Heart left ventricle (tissue), 16 donors: ENCODE measurements at regions not wholly inside any gene's neighbourhood (a gene's known extent, or its start where the extent isn't known, plus 50 kb on each side); places are given as distances from the start of the nearest gene placed in this dataset.
A peak's percentile ranks its signal among the peaks of the same experiment; 100 is the strongest.

Experiments
- ATAC-seq, 4 donors: fragments of 200-7000 bp; cut with Tn5 transposase; one replicate each; pipeline ENCODE4 v1.9.1; 2020 to 2022; ENCODE audit warnings: moderate library complexity in 4 of 4, mild to moderate bottlenecking in 3 of 4, moderate number of reproducible peaks in 1 of 4
- DNase-seq, 5 donors: peaks; one replicate each; pipeline ENCODE4 v3.0.0-alpha.2; 2020
- H3K27ac ChIP-seq, 12 donors: fragments of 200-600 bp; sonication (generic) in 4 of 12; one replicate each; pipeline versions ENCODE4 v1.5.0 to v1.8.0; 2016 to 2022; ENCODE audit warnings: mild to moderate bottlenecking in 2 of 12
- H3K27me3 ChIP-seq, 9 donors: fragments of 200-600 bp; sonication (generic) in 2 of 9; one replicate each; pipeline versions ENCODE4 v1.5.1 to v1.8.0; 2016 to 2022; ENCODE audit warnings: mild to moderate bottlenecking in 3 of 9
- H3K36me3 ChIP-seq, 9 donors: fragments of 200-600 bp; sonication (generic) in 2 of 9; one replicate each; pipeline versions ENCODE4 v1.5.0 to v1.8.0; 2018 to 2022; ENCODE audit warnings: mild to moderate bottlenecking in 2 of 9
- H3K4me1 ChIP-seq, 12 donors: fragments of 200-600 bp; sonication (generic) in 4 of 12; one replicate each; pipeline versions ENCODE4 v1.5.0 to v1.8.0; 2016 to 2022; ENCODE audit warnings: mild to moderate bottlenecking in 3 of 12
- H3K4me3 ChIP-seq, 12 donors: fragments of 200-600 bp; sonication (generic) in 4 of 12; one replicate each; pipeline versions ENCODE4 v1.5.0 to v1.8.0; 2017 to 2022; ENCODE audit warnings: mild to moderate bottlenecking in 9 of 12, moderate library complexity in 4 of 12
- H3K9me3 ChIP-seq, 12 donors: fragments of 200-600 bp; sonication (generic) in 4 of 12; one replicate each; pipeline versions ENCODE4 v1.5.0 to v1.8.0; 2016 to 2022; ENCODE audit warnings: mild to moderate bottlenecking in 1 of 12
- CTCF ChIP-seq, 12 donors: fragments of 200-600 bp; sonication (generic) in 4 of 12; IDR thresholded peaks; one replicate each; pipeline versions ENCODE4 v1.5.0 to v1.8.0; 2018 to 2022; ENCODE audit warnings: antibody characterized with exemption in 12 of 12, mild to moderate bottlenecking in 5 of 12
- POLR2A ChIP-seq, 2 donors: fragments of 450-650 bp; IDR thresholded peaks; one replicate each; pipeline ENCODE4 v1.6.1; 2017; ENCODE audit warnings: antibody characterized with exemption in 2 of 2, mild to moderate bottlenecking in 2 of 2, moderate library complexity in 2 of 2
- WGBS, 4 donors: extraction: QIAGEN DNeasy Blood & Tissue Kit in 2 of 4; methylation state at CpG; one replicate each; pipeline versions ENCODE4 v1.1.5 to v1.1.7; 2013 to 2018; 5-methylcytosine and 5-hydroxymethylcytosine counted together
- intact Hi-C, 10 donors: fragments of 100-400 bp; cut with DNase I; formaldehyde crosslinking; loops; one replicate each; pipeline versions ENCODE4 v1.11.1 to v1.14.2; 2022
- donor health status: ischemic (EF 13 %, LVEDD 7.1; RV severe dilation, severe dysfunction).
- donor health status: healthy with polysubstance abuse.
- donor health status: DM: no; HTN: yes; CAD: no.
- donor health status: DM: no; HTN: no; CAD: no.
- donor health status: ischemic (EF 25% LVEDD 6.9; RV normal size, moderate dysfunction).
- donor health status: ischemic (EF 25% LVEDD 5.7; RV mildly dilated, moderate dysfunction).
- donor health status: healthy.
- donor health status: DM: yes; HTN: yes; CAD: no.
- donor health status: ischemic (EF 35%, LVEDD 5.7; RV mildly dilated, moderate dysfunction).
- donor health status: nonischemic (EF 11% LVEDD 7.7; RV severe dilation, severe dysfunction).
- donor health status: DM: yes; HTN: yes; CAD: no.
- donor health status: PGD.
- donor health status: ischemic (EF 29% LVEDD 5.4; RV normal size, mild dysfunction).
- donor health status: nonischemic (EF 23%, LVEDD 6.1; RV moderate dilation, normal function).

- no peak for ATAC-seq
- TF ChIP-seq CTCF (IDR thresholded peaks at IDR 0.05) (no peak), POLR2A (IDR thresholded peaks at IDR 0.05) (no peak)
- Histone ChIP-seq H3K27ac (no peak overlapping the region), H3K27me3 (no peaks in the 10 kb centered on the region), H3K9me3 (no peaks in the 10 kb centered on the region), H3K36me3 (no peaks in the 10 kb centered on the region), H3K4me3 (no peak overlapping the region), H3K4me1 (peaks cover 0 to 10% (median 0%) of the 10 kb centered on the region in 12 donors)
- DNase-seq = no peak
- WGBS, 4 donors = 79 to 88% (median 84%) methylated on average over 7 of the region's 7 CpGs
- intact Hi-C loops = no loop called here
Observed at GRCh38 chr5:5370059-5370774, 52.3 kb upstream of the ICE1 start.

DNA sequence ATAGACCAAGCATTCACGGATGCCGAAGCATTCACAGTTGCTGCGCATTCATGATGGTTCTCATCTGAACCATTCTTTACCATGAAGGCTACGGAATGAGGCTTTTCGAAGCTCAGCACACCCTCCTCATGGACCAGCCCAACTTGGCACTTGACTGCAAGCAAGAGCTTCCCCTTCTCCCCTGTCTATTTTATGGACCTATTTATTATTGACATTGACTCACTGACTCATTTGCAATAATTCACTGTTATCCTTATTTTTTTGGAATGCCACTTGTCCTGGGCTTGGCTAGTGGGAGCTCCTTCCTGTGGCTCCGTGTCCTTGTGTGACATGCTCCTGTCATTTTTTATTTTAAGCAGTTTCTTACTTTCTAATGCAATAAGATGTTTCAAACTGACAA, 51.5 kb upstream of the ICE1 start:
- peaks cover 0 to 10% (median 0%) of the 10 kb centered on the region in 12 donors for H3K4me1 ChIP-seq
- no peaks in the 10 kb centered on the region for H3K9me3 ChIP-seq
- H3K36me3 ChIP-seq = no peaks in the 10 kb centered on the region
- DNase-seq (no peak), ATAC-seq (no peak)
- WGBS, 4 donors = 93 to 95% (median 93%) methylated on average over 6 of the region's 6 CpGs
- H3K27me3 ChIP-seq = no peaks in the 10 kb centered on the region
- TF ChIP-seq POLR2A (IDR thresholded peaks at IDR 0.05) (no peak), CTCF (IDR thresholded peaks at IDR 0.05) (no peak)
- H3K27ac ChIP-seq = no peak overlapping the region
- intact Hi-C loops = no loop called here
- H3K4me3 ChIP-seq = no peak overlapping the region

GRCh38 chr5:5371957-5372356, 50.5 kb upstream of the ICE1 start:
- ATAC-seq (no peak), DNase-seq (no peak)
- Histone ChIP-seq H3K9me3 (no peaks in the 10 kb centered on the region), H3K36me3 (no peaks in the 10 kb centered on the region), H3K4me1 (peaks cover 0 to 10% (median 0%) of the 10 kb centered on the region in 12 donors), H3K27me3 (no peaks in the 10 kb centered on the region), H3K4me3 (no peak overlapping the region), H3K27ac (no peak overlapping the region)
- intact Hi-C loops = no loop called here
- TF ChIP-seq POLR2A (IDR thresholded peaks at IDR 0.05) (no peak), CTCF (IDR thresholded peaks at IDR 0.05) (no peak)
- 59 to 76% (median 64%) methylated on average over 3 of the region's 3 CpGs for WGBS, 4 donors

DNA sequence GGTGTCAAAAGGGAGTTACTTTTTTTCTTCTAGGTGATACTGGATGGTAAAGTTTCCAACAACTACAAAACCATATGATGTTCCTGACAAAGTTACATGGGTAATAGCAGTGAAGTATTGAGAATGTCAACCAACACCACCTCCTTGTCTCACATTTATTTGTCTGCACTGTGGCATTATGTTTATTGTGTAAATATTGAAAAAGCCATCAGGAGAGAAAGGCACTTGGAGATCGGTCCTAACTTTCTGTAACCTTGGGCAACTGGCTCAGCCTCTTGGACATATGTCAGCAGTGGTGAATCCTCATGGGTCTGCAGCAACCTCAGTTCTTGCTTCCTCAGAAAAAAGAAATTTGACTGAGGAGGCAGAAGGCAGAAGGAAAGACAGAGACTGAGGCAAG, 50.0 kb upstream of the ICE1 start:
- intact Hi-C loops = no loop called here
- H3K36me3 ChIP-seq = no peaks in the 10 kb centered on the region
- no peaks in the 10 kb centered on the region for H3K9me3 ChIP-seq
- no peak overlapping the region for H3K4me3 ChIP-seq
- DNase-seq (no peak), ATAC-seq (no peak)
- H3K27ac ChIP-seq = peak overlapping the region in 2 of 12 donors; percentile 21 to 56
- H3K27me3 ChIP-seq = no peaks in the 10 kb centered on the region
- TF ChIP-seq CTCF (IDR thresholded peaks at IDR 0.05) (no peak), POLR2A (IDR thresholded peaks at IDR 0.05) (no peak)
- H3K4me1 ChIP-seq = peaks cover 0 to 10% (median 0%) of the 10 kb centered on the region in 12 donors
- WGBS, 4 donors = 67 to 79% (median 76%) methylated on average over 1 of the region's 1 CpG
